Mucosa of descending colon (tissue), 3 donors: ENCODE measurements at regions not wholly inside any gene's neighbourhood (a gene's known extent, or its start where the extent isn't known, plus 50 kb on each side); places are given as distances from the start of the nearest gene placed in this dataset.
"Not testable (repeated sequence)": the region's sequence is repeated elsewhere in the genome, so short reads cannot be mapped to it uniquely, and the experiment has no call there.

Experiments used
- ATAC-seq: fragments of 200-7000 bp; cut with Tn5 transposase; one replicate; pipeline ENCODE4 v1.9.1; 2020; ENCODE audit warnings: mild to moderate bottlenecking, moderate library complexity
- DNase-seq, 3 donors: peaks; one replicate each; pipeline ENCODE4 v3.0.0-alpha.2; 2020
- H3K36me3 ChIP-seq: fragments of 200-600 bp; one replicate; pipeline ENCODE4 v1.8.0; 2021; ENCODE audit warnings: low read depth, mild to moderate bottlenecking
- H3K4me1 ChIP-seq: fragments of 200-600 bp; one replicate; pipeline ENCODE4 v1.8.0; 2021; ENCODE audit warnings: low read depth, mild to moderate bottlenecking
- H3K4me3 ChIP-seq: fragments of 200-600 bp; one replicate; pipeline ENCODE4 v1.8.0; 2021; ENCODE audit warnings: mild to moderate bottlenecking
- H3K9me3 ChIP-seq: fragments of 200-600 bp; one replicate; pipeline ENCODE4 v1.8.0; 2021; ENCODE audit warnings: mild to moderate bottlenecking
- CTCF ChIP-seq: fragments of 200-600 bp; IDR thresholded peaks from one replicate; pipeline ENCODE4 v1.8.0; 2022; ENCODE audit warnings: antibody characterized with exemption, mild to moderate bottlenecking
- intact Hi-C, 2 donors: fragments of 100-400 bp; cut with DNase I in 1 of 2; cut with micrococcal nuclease in 1 of 2; formaldehyde crosslinking; loops; one replicate each; pipeline versions ENCODE4 v1.11.0 to v1.11.1; 2022; cut with DNase I, micrococcal nuclease
- donor health status: DM: no; HTN: no; CAD: no; lungs with moderate emphysema.
- donor health status: DM: no; HTN: no; CAD: no.
- donor health status: DM: no; HTN: yes; CAD: no.

GRCh38 chr7:37577901-37578300 is 105.7 kb upstream of the GPR141 start:
- Histone ChIP-seq H3K4me3 (no peak overlapping the region), H3K9me3 (no peaks in the 10 kb centered on the region), H3K4me1 (no peaks in the 10 kb centered on the region), H3K36me3 (no peaks in the 10 kb centered on the region)
- no peak for TF ChIP-seq CTCF
- DNase-seq = no peak
- ATAC-seq = no peak
- intact Hi-C loops = no loop called here

DNA sequence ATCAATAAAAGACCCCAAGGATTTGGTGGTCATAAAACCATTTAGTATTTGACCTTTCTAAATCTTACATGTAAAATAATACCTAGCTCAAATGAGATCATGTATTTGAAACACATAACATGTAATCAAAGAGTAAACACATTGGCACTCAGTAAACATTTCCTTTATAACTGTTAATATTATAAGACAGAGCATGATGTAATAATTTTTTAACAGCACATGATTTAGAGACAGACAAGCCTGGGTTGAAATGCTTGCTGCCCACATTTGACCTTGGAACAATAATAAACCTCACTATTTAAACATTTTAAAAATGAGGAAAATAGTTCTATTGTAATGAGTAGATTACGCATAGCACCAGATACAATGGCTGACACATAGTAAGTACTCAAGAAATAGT is 105.2 kb upstream of the GPR141 start:
- Histone ChIP-seq H3K36me3 (no peaks in the 10 kb centered on the region), H3K9me3 (no peaks in the 10 kb centered on the region), H3K4me3 (no peak overlapping the region), H3K4me1 (no peaks in the 10 kb centered on the region)
- intact Hi-C loops = no loop called here
- no peak for ATAC-seq
- TF ChIP-seq CTCF = no peak
- DNase-seq = no peak

GRCh38 chr7:37580376-37580775 is 103.2 kb upstream of the GPR141 start:
- intact Hi-C loops = no loop called here
- Histone ChIP-seq H3K9me3 (no peaks in the 10 kb centered on the region), H3K4me3 (no peak overlapping the region), H3K4me1 (no peaks in the 10 kb centered on the region), H3K36me3 (no peaks in the 10 kb centered on the region)
- DNase-seq = no peak
- no peak for ATAC-seq
- no peak for TF ChIP-seq CTCF

- ATAC-seq, DNase-seq, H3K9me3 ChIP-seq, H3K4me3 ChIP-seq, H3K36me3 ChIP-seq, intact Hi-C loops, H3K4me1 ChIP-seq: not testable (repeated sequence)
Observed at GRCh38 chr7:37584651-37585463, 98.7 kb upstream of the GPR141 start.

DNA sequence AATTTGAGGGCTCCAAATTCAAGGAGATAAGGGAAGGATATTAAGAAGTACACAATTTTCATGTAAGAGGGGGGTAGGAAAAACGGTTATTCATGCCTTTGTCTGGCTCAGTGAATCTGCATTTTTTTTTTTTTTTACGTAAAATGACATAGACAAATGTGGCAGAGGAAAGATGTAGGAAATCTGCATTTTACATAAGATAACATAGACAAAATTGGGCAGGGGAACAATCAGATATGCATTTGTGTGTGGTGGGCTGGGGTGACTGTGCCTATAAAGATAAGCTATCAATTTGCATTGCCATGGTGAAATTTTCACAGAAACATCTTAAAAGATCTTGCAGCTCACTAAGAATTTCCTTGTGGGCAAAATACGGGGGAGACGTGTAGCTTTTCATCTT is 92.7 kb upstream of the GPR141 start:
- Histone ChIP-seq H3K36me3 (no peaks in the 10 kb centered on the region), H3K9me3 (peaks cover 2% of the 10 kb centered on the region), H3K4me1 (no peaks in the 10 kb centered on the region), H3K4me3 (no peak overlapping the region)
- ATAC-seq (no peak), DNase-seq (no peak)
- intact Hi-C loops = no loop called here
- no peak for TF ChIP-seq CTCF

DNA sequence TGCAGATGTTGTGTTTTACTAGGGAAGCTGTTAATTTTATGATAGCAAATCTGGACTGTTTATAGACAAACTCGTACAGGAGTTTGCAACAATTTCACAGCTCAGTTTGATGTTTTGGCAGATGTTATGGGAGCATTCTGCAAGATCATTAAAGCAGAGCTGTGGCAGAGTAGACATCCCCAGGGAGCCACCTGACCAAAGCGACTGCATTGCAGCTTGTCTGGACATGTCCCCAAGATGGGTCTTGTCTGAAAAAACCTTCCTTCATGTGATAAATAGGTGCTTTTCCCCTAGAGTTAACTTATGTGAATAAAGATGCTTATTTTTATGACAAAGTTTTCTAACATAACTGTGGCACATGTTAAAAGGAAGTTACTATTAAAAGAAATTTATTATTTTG is 91.2 kb upstream of the GPR141 start:
- intact Hi-C loops = no loop called here
- no peaks in the 10 kb centered on the region for H3K4me1 ChIP-seq
- no peak for DNase-seq
- H3K9me3 ChIP-seq = peaks cover 6% of the 10 kb centered on the region
- no peaks in the 10 kb centered on the region for H3K36me3 ChIP-seq
- no peak overlapping the region for H3K4me3 ChIP-seq
- no peak for ATAC-seq
- TF ChIP-seq CTCF = no peak
